GM18873 (cell line): ENCODE measurements at regions not wholly inside any gene's neighbourhood (a gene's known extent, or its start where the extent isn't known, plus 50 kb on each side); places are given as distances from the start of the nearest gene placed in this dataset.
"Not testable (repeated sequence)": the region's sequence is repeated elsewhere in the genome, so short reads cannot be mapped to it uniquely, and the experiment has no call there.

Source experiments
- ATAC-seq: cut with Tn5 transposase; IDR thresholded peaks from one replicate; pipeline ENCODE4 v1.9.1; 2021; ENCODE audit warnings: mild to moderate bottlenecking, moderate library complexity, moderate number of reproducible peaks; ENCODE audit not compliant: unreplicated experiment, low FRiP score

DNA sequence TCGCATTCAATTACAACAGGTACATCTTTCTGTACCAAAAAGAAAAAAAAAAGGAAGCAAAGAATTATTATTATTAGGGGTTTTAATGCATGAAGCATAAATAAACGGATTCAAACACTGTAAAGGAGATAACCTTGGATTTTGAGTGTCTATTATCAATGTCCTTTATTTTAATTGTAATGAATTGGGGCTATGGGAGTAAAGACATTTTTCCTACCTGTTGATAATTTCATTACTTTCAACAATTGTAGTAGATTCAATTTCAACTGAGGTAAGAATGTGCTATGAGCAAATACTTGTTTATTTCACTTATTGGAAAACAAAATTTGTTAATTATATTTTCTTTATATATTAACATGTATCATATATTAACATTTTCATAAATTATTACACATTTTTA, 855.6 kb downstream of the KCNJ2 start:
- no peak for ATAC-seq

DNA sequence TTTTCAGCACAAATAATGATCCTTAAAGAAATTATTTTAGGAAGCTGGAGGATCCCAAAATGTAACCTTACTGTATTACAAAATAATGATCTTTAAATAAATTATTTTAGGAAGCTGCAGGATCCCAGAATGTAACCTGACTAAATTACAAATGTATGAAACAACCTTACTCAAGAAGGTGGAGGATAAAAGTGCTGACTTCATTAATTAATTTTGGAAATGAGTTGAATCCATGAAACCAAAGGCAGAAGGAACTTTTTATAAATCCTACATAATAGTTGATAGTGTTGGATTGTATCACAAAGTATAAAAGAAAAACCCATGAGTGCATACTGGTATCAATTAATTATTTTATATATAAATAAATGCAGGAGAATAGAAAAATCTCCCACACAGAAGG, 859.9 kb downstream of the KCNJ2 start:
- ATAC-seq: no peak

DNA sequence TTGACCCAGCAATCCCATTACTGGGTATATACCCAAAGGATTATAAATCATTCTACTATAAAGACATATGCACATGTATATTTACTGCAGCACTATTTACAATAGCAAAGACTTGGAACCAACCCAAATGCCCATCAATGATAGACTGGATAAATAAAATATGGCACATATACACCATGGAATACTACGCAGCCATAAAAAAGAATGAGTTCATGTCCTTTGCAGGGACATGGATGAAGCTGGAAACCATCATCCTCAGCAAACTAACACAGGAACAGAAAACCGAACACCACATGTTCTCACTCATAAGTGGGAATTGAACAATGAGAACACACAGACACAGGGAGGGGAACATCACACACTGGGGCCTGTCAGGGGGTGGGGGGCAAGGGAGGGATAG, 862.0 kb downstream of the KCNJ2 start:
- ATAC-seq: not testable (repeated sequence)

DNA sequence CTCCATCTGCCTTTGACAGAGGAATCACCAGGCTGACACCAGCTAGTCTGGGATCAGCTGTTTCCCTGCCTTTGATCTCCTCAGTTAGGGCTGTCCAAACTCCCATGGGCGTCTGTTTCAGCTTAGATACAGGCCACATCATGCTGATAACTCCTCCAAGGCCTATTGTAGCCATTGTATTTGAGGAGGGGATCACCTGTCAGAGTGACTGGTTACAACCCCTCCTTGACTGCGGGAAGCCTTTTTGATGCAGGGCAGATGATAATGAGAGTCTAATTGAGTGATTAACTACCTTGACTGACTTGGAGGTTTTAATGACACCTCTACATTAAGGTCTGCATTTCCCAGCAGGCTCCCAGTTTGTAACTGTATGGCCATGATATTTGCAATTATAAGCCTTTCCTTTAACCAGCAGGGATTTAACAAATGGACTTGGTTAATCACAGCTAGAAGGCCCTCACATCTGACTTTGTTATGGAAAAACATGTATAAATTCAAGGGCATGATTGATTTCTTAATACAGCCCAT, 863.5 kb downstream of the KCNJ2 start:
- no peak for ATAC-seq

DNA sequence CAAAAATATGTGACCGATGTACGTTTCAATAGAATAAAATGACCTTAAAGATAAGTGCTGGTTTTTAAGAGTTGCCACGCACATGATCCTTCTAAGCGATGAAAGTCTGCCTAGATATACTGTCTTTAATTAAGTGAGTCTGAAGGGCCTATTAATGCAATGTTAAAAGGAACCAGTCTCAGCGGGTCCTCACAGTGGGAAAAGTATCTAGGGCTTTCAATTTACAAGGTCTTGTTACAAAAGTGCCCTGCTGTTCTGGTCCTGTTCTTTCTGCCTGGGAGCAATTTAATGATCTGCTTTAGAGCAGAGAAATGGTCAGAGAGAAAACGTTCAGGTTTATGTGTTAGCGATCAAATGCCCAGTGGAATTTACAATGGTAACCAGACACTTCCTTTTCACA, 864.0 kb downstream of the KCNJ2 start:
- no peak for ATAC-seq

DNA sequence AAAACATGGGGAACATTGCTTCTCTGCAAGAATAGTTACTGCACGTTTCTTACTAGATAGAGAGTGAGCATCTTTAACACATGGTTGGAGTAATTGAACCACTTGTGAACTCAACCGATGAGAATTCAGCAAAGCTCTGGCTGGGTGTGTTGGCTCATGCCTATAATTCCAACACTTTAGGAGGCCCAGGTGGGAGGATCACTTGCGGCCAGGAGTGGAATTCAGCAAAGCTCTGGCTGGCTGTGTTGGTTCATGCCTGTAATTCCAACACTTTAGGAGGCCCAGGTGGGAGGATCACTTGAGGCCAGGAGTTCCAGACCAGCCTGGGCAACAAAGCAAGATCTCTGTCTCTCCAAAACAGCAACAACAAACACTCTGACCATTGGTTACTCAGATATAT, 865.9 kb downstream of the KCNJ2 start:
- no peak for ATAC-seq

DNA sequence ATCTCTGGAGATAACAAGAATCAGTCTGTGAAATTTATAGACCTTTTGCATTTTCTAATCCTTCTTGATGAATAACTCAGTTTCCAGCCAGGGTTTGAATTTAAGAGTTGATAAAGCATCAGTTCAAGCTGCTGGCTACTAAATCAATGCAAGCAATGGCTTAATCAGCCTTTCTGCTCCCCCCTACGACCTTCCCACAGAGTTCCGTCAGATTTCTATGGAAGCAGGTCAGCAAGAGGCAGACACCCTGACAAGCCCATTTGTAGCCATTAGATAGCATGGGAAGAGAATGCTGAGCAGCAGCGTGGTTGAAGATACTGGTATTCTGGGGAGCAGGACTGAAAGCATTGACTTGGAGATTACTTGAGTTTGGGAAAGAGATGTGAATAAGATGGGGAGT, 868.1 kb downstream of the KCNJ2 start:
- ATAC-seq: no peak

DNA sequence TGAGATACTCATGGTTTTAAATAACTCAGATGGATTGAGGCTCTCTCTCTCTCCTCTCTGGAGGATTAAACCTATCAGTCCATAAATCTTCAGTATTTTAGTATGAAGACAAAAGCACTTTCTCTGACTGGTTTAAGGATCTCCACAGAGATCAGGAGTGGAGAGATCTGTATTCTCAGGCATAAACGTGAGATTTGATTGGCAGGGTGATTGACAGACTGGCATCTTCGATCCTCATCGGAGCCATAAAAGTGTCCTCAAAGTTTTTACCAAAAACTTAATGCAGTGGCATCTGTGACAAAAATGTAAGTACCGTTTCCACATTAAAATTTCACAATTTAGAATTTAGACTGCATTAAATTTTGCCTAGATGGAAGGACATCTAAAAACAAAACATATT, 870.1 kb downstream of the KCNJ2 start:
- no peak for ATAC-seq

DNA sequence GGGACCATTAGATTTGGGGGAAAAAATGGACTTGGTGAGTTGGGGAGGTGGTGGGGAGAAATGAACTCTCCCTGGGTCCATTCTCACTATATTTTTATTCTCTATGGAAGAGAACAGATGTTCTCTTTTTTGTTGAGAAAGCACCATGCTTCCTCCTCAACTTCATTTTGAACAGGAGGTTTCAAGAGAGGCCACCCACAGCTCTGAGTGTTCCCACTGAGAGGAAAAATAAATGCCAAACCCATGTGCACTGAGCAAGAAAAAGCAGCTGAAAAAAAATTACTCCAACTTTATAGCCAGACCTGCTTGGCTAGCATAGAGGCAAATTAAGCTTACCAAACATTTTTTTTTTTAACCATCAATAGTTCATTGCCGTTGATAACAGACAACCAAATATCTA, 883.6 kb downstream of the KCNJ2 start:
- ATAC-seq: no peak

DNA sequence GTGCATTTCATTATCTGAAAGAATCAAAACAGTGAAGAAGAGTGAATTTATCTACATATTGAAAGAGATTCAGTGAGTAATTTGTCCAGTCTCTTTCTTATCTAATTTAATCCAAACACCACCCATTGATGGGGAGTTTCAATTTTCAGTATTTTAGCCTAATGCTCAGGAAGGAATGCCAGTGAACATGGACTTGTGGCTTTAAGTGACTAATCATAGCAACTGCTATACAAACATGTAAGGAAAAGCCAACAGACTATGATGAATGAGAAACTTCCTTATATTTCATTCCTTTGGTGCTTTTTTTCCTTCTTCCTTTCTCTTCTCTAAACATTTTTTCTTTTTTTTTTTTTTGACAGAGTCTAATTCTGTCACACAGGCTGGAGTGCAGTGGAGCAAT, 885.8 kb downstream of the KCNJ2 start:
- no peak for ATAC-seq

DNA sequence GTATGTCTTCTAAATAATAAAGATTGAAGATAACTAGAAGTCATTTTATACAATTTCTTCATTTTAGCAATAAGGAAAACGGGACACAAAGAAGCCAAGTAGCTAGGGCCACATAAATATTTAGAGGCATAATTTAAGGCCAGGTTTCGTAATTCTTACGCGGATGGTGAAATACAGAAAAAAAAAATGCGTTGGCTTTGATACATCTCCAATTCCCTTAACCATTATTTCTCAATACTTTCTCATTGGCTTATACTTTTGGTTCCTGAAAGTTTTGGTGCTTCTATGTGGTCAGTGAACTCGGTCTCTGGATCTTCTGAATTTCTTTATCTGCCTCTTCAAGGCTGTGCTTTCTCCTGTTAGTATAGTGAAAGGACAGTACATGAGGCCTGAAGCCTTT, 888.1 kb downstream of the KCNJ2 start:
- no peak for ATAC-seq

DNA sequence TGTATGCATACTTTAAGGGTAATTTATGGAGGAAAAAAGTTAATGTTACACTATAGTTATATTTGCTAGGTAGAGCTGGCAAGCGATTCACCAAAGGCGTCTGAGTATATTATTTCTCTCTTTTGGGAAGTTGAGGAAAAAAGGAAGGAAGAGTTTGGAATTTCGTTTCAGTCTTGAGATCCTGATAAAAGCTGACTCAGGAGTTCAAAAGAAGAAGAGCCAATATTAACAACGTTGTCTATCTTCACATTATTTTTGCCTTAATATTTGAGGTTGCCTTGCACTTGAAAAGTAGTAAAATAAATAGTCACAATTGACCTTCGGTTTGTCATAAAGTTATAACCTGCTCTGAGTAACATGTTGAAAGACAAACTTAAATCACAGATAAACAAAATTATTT, 888.6 kb downstream of the KCNJ2 start:
- ATAC-seq: no peak

DNA sequence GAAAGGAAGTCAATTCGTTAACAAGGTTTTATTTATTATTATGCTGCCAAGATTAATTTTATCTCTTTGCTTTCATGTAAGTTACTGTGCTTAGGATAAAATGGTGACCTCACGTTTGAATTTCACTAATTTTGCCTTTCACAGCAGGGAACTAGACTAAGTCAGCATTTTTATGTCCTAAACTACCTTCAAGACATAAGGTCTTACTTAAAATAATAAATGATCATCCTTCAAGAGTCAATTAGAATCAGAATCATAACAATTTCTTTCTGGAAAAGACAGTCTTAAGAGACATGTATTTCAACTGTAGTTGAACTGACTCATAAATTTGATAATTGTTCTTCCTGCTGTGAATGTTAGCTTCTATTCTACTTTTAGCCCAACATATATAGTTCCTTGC, 893.8 kb downstream of the KCNJ2 start:
- no peak for ATAC-seq

DNA sequence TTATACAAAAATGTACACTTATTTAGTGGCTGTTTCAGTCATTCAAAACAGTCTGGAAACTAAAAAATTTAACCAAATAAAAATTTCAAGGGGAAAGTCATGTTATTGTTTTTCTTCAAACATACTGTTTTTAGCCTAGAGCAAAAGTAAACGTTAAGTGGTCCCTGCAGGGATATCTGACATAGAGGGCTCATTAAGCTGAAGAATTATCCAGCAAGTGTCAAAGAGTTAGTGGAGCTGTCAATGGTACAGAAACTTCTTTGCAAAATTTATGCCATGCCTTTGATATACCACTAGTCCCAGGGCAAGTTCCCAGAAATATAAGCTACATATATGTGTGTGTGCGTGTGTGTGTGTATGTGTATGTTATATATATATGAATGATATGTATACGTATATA, 894.2 kb downstream of the KCNJ2 start:
- ATAC-seq: no peak

DNA sequence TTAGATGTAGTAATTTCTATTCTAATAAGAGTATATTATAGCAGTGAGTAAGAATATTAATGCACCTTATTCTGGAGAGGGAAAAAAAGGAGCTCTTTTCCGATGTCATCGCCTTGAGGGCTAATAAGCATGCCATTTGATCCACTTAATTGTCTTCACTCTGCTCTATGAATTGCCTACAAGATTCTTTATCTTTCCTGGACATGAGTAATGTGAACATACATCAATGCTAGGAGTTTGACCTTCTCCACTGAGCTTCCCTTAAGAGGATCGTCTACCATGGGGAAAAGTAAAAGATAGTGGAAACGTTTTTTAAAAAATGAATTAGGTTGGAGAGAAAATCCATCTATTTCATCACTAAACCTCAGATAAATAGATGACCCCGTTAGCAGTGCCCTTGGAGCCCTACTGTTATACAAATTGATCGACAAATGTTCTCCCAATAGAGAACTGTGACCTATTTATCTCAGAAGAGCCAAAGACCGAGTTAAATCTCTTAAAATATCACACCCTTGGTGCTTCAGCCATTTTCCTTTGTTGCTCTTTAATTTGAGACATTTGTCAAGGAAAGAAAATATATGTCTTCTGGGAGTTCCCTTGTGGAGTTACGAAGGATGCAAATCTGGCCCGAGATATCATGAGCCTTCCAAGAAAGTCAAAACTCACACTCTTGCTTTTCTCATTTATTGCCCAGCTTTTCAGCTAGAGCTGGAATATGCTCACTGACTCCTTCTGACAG, 898.5 kb downstream of the KCNJ2 start:
- no peak for ATAC-seq

DNA sequence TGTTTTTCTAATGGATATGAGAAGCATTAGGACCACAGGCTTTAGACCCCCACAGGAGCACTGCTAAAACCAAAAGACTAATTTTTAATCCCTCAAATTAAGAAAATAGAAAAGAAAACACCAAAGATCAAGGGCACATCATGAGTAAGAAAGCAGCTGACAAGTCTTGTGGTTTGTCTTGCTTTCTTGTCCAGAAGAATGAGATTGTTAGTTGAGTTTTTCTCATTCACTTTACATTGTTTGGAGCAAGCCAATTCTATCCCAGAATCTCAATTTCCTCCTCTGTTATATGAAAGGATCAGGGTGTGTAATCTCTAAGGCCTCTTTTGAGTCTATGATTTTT, 899.0 kb downstream of the KCNJ2 start:
- ATAC-seq: no peak

DNA sequence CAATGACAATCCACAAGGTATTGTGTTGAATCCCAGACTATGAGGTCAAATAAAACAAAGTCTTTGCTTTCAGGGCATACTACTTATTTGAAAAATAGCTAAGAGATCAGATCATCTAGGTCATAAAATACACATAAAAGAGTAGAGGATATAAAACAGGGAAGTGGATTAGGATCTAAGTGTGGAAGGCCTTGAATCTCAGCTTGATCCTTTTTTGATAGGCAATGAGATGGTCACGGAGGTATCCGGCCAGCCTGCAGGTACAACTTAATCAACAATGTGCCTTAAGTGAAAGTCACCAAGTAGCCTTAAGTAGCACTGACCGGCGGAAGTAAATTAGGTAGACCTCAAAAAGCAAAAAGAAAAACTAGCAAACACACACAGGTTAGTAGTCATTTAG, 901.7 kb downstream of the KCNJ2 start:
- ATAC-seq: no peak

DNA sequence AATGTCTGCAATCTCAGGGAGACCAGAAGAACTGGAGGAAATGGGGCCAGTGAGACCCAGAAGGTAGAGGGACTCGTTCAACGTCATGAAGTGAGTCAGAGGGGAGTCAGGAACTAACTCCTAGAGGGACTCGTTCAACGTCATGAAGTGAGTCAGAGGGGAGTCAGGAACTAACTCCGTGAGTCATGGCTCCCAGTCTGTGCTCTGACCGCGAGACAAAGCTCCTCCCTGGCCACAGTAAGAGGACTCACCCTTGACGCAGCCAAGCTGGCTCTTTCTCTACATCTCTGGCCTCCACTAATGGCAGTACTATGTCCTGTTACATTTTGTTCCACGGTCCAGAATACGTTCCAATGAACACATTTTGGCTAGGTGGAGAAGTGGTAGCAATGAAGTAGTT, 902.5 kb downstream of the KCNJ2 start:
- no peak for ATAC-seq

DNA sequence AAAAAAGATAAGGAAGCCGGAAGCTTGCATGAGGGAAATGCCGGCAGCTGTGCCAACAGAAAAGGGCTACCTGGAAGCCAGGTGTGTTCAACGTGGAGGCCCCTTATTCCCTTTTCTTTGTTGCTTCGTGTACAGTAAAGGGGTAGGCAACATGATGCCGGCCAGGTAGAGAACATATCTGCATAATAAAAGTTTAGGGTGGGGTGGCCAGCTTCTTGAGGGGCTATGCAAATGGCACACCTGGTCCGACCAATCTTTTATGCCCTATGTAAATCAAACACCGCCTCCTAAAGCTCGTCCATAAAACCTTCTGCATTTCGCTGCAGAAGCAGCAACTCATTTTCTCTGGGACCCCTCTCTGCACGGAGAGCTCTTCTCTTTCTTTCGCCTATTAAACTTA, 911.6 kb downstream of the KCNJ2 start:
- no peak for ATAC-seq

DNA sequence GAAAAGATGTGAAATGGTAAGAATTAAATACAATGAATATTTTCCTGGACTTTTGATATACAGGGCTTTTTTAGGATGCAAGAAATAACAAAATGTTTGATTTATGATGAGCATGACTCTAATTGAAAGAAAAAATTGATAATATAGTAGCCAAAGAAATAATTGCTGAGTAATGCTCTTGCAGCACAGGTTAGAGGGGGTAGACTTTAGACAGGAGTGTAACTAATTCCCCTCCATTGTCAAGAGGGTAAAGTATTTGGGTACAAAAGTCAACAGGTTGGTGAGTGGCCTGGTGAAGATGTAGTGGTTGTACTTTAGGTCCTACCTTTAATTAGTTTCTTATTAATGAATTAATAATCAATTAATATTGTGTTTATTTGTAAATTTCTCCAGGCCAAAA, 912.3 kb downstream of the KCNJ2 start:
- ATAC-seq: no peak

DNA sequence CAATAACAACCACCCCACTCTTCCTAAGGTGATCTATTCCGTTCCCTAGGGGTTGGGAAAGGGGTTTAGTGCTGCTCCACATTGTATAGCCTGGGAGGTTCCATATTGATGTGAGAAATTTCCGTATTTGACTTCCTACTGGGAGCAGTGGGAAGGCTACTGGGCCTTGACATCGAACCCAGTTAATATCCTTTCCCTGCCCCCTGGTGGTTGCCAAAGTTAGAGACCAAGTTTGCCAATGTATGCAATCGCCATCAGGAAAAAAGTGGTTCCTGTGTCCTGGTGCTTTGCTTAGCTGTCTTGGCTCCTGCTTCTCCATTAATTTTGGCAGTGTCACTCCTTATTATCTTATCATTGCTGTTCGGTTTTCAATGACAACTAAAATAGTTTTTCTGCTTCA, 914.9 kb downstream of the KCNJ2 start:
- no peak for ATAC-seq

DNA sequence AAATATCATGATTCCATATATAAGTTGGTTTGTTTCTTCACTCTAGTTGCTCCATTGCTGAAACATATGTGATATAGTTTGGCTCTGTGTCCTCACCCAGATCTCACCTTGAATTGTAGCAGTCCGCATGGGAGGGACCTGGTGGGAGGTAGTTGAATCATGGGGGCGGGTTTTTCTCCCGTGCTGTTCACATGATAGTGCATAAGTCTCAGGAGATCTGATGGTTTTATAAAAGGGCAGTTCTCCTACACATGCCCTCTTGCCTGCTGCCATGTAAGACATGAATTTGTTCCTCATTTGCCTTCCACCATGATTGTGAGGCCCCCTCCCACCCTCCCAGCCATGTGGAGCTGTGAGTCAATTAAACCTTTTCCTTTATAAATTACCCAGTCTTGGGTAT, 915.5 kb downstream of the KCNJ2 start:
- ATAC-seq: no peak
